ENCODE measurements at regions not wholly inside any gene's neighbourhood (a gene's known extent, or its start where the extent isn't known, plus 50 kb on each side); places are given as distances from the start of the nearest gene placed in this dataset.

DNA sequence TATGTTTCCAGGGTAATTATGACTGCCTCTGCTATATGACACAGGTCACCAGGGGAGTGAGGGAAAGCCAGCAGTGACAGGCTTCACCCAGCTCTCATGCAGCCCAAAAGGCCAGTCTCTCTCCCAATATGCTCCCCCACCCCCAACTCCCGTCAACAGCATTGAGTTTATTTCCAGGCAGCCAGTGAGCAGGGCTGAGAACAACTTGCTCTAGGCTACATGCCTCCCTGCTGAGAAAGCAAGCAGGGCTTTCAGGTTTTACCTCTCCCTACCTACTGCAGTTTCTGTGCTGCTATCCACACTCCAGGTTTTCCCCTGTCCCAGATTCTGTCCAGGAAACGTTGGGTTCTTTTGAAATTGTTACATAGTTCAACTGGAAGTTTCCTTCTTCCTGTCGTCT is 291.4 kb downstream of the PABPC4L start:
- CTCF ChIA-PET, result no interaction called here
- Histone ChIP-seq H3K4me1 (ENCODE audit: control insufficient read depth, insufficient read depth, low read length) (no peaks in the 10 kb centered on the region), H3K23ac (ENCODE audit: low read depth, low read length) (no peak overlapping the region), H2BK15ac (ENCODE audit: low read depth, low read length) (no peak overlapping the region), H2AFZ (replicated peaks; ENCODE audit: low read length, poor library complexity) (no peak overlapping the region), H4K91ac (ENCODE audit: insufficient read depth, low read depth, low read length) (no peak overlapping the region), H3K27me3 (ENCODE audit: control insufficient read depth, insufficient read depth, low read length) (no peaks in the 10 kb centered on the region), H3K56ac (ENCODE audit: extremely low read depth, insufficient read depth, low read length) (no peak overlapping the region), H3K4me3 (ENCODE audit: insufficient read depth, low read depth, low read length) (no peak overlapping the region), H2BK120ac (ENCODE audit: low read depth, low read length) (no peak overlapping the region), H3K36me3 (ENCODE audit: control insufficient read depth, insufficient read depth, low read length) (no peaks in the 10 kb centered on the region), H2AK5ac (ENCODE audit: low read depth, low read length) (no peak overlapping the region), H3K4me2 (ENCODE audit: low read depth, low read length) (no peak overlapping the region), H4K8ac (ENCODE audit: low read depth in 2 of 2, low read length in 2 of 2) (no peak overlapping the region), H3K14ac (replicated peaks; ENCODE audit: low read depth, low read length) (no peak overlapping the region), H3K27ac (ENCODE audit: insufficient read depth, low read length) (no peak overlapping the region), H2BK20ac (ENCODE audit: low read depth, low read length) (no peak overlapping the region), H3K18ac (ENCODE audit: low read depth, low read length) (no peak overlapping the region), H3K79me1 (ENCODE audit: low read depth in 1 of 2, low read length in 2 of 2) (no peaks in the 10 kb centered on the region), H4K5ac (ENCODE audit: low read depth, low read length) (no peak overlapping the region), H2BK5ac (ENCODE audit: low read depth, low read length, poor library complexity, severe bottlenecking) (no peak overlapping the region), H3K9me3 (ENCODE audit: control insufficient read depth, insufficient read depth, low read length) (no peaks in the 10 kb centered on the region), H3K9ac (ENCODE audit: low read depth, low read length) (no peak overlapping the region), H3K4ac (ENCODE audit: low read depth, low read length) (no peak overlapping the region), H4K20me1 (ENCODE audit: insufficient read depth, low read length) (no peaks in the 10 kb centered on the region), H2AK9ac (replicated peaks; ENCODE audit: low read depth, low read length, poor library complexity) (no peak overlapping the region), H3K9me1 (ENCODE audit: insufficient read depth, low read length) (no peaks in the 10 kb centered on the region)
- no peak for ATAC-seq (ENCODE audit: low read depth)
- intact Hi-C loops (cut with micrococcal nuclease), result no loop called here
- POLR2A ChIA-PET (ENCODE audit: unreplicated experiment), result no interaction called here
- in situ Hi-C loops (cut with MboI; ENCODE audit: low sequenced_read_pairs), result no loop called here
- TF ChIP-seq RAD21 (IDR thresholded peaks at IDR 0.05; ENCODE audit: low read length) (no peak), BHLHE40 (IDR thresholded peaks at IDR 0.05; ENCODE audit: low read depth, low read length) (no peak), MAFK (IDR thresholded peaks at IDR 0.05; ENCODE audit: low read depth, low read length) (no peak), CEBPB (IDR thresholded peaks at IDR 0.05; ENCODE audit: low read depth, low read length) (no peak), MXI1 (IDR thresholded peaks at IDR 0.05; ENCODE audit: borderline replicate concordance, low read depth, low read length) (no peak), CHD1 (IDR thresholded peaks at IDR 0.05; ENCODE audit: low read depth, low read length) (no peak), FOS (IDR thresholded peaks at IDR 0.05; ENCODE audit: low read depth, low read length) (no peak)
- TF ChIP-seq, protein P1, sequence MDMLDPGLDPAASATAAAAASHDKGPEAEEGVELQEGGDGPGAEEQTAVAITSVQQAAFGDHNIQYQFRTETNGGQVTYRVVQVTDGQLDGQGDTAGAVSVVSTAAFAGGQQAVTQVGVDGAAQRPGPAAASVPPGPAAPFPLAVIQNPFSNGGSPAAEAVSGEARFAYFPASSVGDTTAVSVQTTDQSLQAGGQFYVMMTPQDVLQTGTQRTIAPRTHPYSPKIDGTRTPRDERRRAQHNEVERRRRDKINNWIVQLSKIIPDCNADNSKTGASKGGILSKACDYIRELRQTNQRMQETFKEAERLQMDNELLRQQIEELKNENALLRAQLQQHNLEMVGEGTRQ (IDR thresholded peaks at IDR 0.05; ENCODE audit: low read depth, low read length), result no peak
- dilution Hi-C loops (cut with HindIII; ENCODE audit: low sequenced_read_pairs, unreplicated experiment), result no loop called here
- WGBS, 2 experiments (ENCODE audit: extremely low coverage in 2 of 2, insufficient read length in 1 of 2), result 60% methylated on average over 1 of the region's 3 CpGs; no CpG with 5 or more reads in 1 of the 2 experiments
- BruUV-seq (replicated peaks), result no TSS peak
- DNase-seq, result no peak

All from IMR-90 (cell line).